BE2C (cell line): ENCODE measurements at regions not wholly inside any gene's neighbourhood (a gene's known extent, or its start where the extent isn't known, plus 50 kb on each side); places are given as distances from the start of the nearest gene placed in this dataset.

ENCODE experiments used
- DNase-seq: peaks from one replicate; pipeline ENCODE4 v3.0.0-alpha.2; 2020
- H3K27me3 ChIP-seq: fragments of 250-450 bp; sonication (Bioruptor Pico); 2 replicates; pipeline ENCODE4 v1.5.1; 2020; ENCODE audit warnings: mild to moderate bottlenecking
- H3K36me3 ChIP-seq: fragments of 250-450 bp; sonication (Bioruptor Pico); 2 replicates; pipeline ENCODE4 v1.5.1; 2020; ENCODE audit warnings: mild to moderate bottlenecking
- H3K4me1 ChIP-seq: fragments of 250-450 bp; sonication (Bioruptor Pico); 2 replicates; pipeline ENCODE4 v1.5.1; 2020
- H3K4me3 ChIP-seq: 2 replicates; pipeline ENCODE4 v1.5.1; 2011; ENCODE audit warnings: low read depth, low read length
- H3K9me3 ChIP-seq: fragments of 250-450 bp; sonication (Bioruptor Pico); 2 replicates; pipeline ENCODE4 v1.5.1; 2020
- CTCF ChIP-seq: IDR thresholded peaks from 2 replicates; pipeline ENCODE4 v1.5.1; 2012; ENCODE audit warnings: mild to moderate bottlenecking, low read depth, low read length

GRCh38 chr2:122755281-122755780, 999.9 kb downstream of the TSN start:
- TF ChIP-seq CTCF, result no peak
- Histone ChIP-seq H3K9me3 (no peaks in the 10 kb centered on the region), H3K27me3 (no peaks in the 10 kb centered on the region), H3K4me1 (peaks cover 12% of the 10 kb centered on the region), H3K36me3 (no peaks in the 10 kb centered on the region), H3K4me3 (no peak overlapping the region)
- DNase-seq, result peak; percentile 7

DNA sequence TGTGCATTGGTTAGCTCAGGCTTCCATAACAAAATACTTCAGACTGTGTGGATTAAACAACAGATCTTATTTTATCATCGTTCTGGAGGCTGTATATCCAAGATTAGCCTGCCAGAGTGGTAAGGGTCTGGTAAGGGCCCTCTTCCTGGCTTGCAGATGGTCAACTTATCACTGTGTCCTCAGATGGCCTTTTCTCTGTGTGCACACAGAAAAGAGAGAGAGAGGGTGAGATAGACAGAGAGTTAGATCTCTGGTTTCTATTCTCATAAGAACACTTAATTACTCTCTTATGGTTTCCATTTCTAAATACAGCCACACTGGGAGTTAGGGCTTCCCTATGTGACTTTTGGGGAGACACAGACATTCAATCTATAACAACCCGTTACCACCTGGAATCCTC, 1003.5 kb downstream of the TSN start:
- no peak for TF ChIP-seq CTCF
- peaks cover 12% of the 10 kb centered on the region for H3K4me1 ChIP-seq
- no peak overlapping the region for H3K4me3 ChIP-seq
- no peaks in the 10 kb centered on the region for H3K9me3 ChIP-seq
- no peaks in the 10 kb centered on the region for H3K27me3 ChIP-seq
- H3K36me3 ChIP-seq, result no peaks in the 10 kb centered on the region
- DNase-seq, result peak; percentile 18

GRCh38 chr2:122764014-122764413, 1008.6 kb downstream of the TSN start:
- H3K4me1 ChIP-seq, result no peaks in the 10 kb centered on the region; the same call in 1 of the 2 replicates
- TF ChIP-seq CTCF, result no peak
- no peak for DNase-seq

GRCh38 chr2:122780251-122780650, 1024.8 kb downstream of the TSN start:
- H3K4me3 ChIP-seq, result no peak overlapping the region
- no peak for DNase-seq

More at GRCh38 chr2:122764014-122764413, 1008.6 kb downstream of the TSN start:
- no peaks in the 10 kb centered on the region for H3K36me3 ChIP-seq
- no peak overlapping the region for H3K4me3 ChIP-seq
- H3K9me3 ChIP-seq, result no peaks in the 10 kb centered on the region
- H3K27me3 ChIP-seq, result no peaks in the 10 kb centered on the region

DNA sequence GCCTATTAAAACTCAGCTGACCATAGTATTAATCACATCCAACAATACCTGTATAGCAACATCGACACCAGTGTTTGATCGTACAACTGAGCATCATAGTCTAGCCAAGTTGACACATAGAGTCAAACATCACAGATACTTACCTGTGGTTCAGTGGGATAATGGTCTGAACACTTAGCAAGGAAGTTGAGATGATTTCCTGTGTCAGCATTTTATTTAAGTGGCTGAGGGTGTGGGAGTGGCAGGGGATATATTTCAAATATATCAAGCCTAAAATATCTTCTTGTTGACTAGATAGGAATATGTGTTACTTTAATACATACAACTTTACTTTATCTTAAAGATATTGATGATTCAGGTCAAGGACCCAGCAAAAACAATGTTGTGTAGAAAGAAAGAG, 1038.6 kb downstream of the TSN start:
- Histone ChIP-seq H3K36me3 (no peaks in the 10 kb centered on the region), H3K27me3 (no peaks in the 10 kb centered on the region), H3K4me1 (no peaks in the 10 kb centered on the region), H3K4me3 (no peak overlapping the region), H3K9me3 (no peaks in the 10 kb centered on the region)
- DNase-seq, result no peak
- TF ChIP-seq CTCF, result no peak

More at GRCh38 chr2:122780251-122780650, 1024.8 kb downstream of the TSN start:
- H3K9me3 ChIP-seq, result no peaks in the 10 kb centered on the region
- no peaks in the 10 kb centered on the region for H3K4me1 ChIP-seq
- H3K27me3 ChIP-seq, result no peaks in the 10 kb centered on the region
- TF ChIP-seq CTCF, result no peak
- no peaks in the 10 kb centered on the region for H3K36me3 ChIP-seq

DNA sequence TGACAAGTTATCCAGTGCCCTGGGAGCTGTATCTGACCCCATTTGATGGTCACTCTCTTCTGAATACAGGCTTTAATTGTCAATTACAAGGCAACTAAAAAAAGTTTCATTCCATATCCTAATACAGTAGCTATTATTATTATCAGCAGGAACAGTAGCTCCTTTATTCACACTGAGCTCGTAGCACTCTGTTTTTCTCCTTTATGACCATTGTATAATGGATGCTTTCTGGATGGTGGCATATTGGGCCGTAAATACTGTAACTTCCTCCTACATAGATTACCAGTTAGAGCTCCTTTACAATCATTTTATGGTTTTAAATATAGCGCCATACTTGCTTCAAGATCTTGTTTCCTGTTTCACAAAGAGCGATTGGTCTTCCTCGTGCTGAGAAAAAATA, 1040.3 kb downstream of the TSN start:
- DNase-seq, result no peak
- Histone ChIP-seq H3K9me3 (no peaks in the 10 kb centered on the region), H3K4me1 (no peaks in the 10 kb centered on the region), H3K4me3 (no peak overlapping the region), H3K27me3 (no peaks in the 10 kb centered on the region), H3K36me3 (no peaks in the 10 kb centered on the region)
- no peak for TF ChIP-seq CTCF
